HG03575 (cell line): ENCODE measurements at regions not wholly inside any gene's neighbourhood (a gene's known extent, or its start where the extent isn't known, plus 50 kb on each side); places are given as distances from the start of the nearest gene placed in this dataset.

Source experiments
- ATAC-seq: cut with Tn5 transposase; IDR thresholded peaks from one replicate; pipeline ENCODE4 v1.9.1; 2021; ENCODE audit not compliant: unreplicated experiment, insufficient number of reproducible peaks, low FRiP score; ENCODE audit errors: extremely low read depth

GRCh38 chr4:110920990-110921389 is 298.1 kb upstream of the PITX2 start:
- ATAC-seq, result no peak

GRCh38 chr4:110924761-110925160 is 301.9 kb upstream of the PITX2 start:
- ATAC-seq, result no peak

GRCh38 chr4:110926841-110927400 is 304.0 kb upstream of the PITX2 start:
- no peak for ATAC-seq

- ATAC-seq, result no peak
Observed at GRCh38 chr4:110933341-110933740, 310.5 kb upstream of the PITX2 start.

GRCh38 chr4:110944501-110944900 is 321.6 kb upstream of the PITX2 start:
- ATAC-seq, result no peak

GRCh38 chr4:110945600-110945999 is 322.7 kb upstream of the PITX2 start:
- ATAC-seq, result no peak

GRCh38 chr4:110949542-110949941 is 326.7 kb upstream of the PITX2 start:
- ATAC-seq, result no peak

- no peak for ATAC-seq
Observed at GRCh38 chr4:110950731-110951130, 327.9 kb upstream of the PITX2 start.

- no peak for ATAC-seq
Observed at GRCh38 chr4:110953191-110953590, 330.3 kb upstream of the PITX2 start.

- ATAC-seq, result no peak
Observed at GRCh38 chr4:110953898-110954297, 331.0 kb upstream of the PITX2 start.

GRCh38 chr4:110955748-110956147 is 332.9 kb upstream of the PITX2 start:
- no peak for ATAC-seq

- ATAC-seq, result no peak
Observed at GRCh38 chr4:110959041-110959643, 336.3 kb upstream of the PITX2 start.

GRCh38 chr4:110961066-110961465 is 338.2 kb upstream of the PITX2 start:
- no peak for ATAC-seq

- no peak for ATAC-seq
Observed at GRCh38 chr4:110962616-110963015, 339.7 kb upstream of the PITX2 start.

GRCh38 chr4:110963662-110964280 is 340.9 kb upstream of the PITX2 start:
- ATAC-seq, result no peak

GRCh38 chr4:110967936-110968335 is 345.1 kb upstream of the PITX2 start:
- no peak for ATAC-seq

GRCh38 chr4:110970642-110971041 is 347.8 kb upstream of the PITX2 start:
- no peak for ATAC-seq

- no peak for ATAC-seq
Observed at GRCh38 chr4:110975338-110975737, 352.5 kb upstream of the PITX2 start.

GRCh38 chr4:110977554-110977953 is 354.7 kb upstream of the PITX2 start:
- no peak for ATAC-seq

GRCh38 chr4:110978761-110979160 is 355.9 kb upstream of the PITX2 start:
- ATAC-seq, result no peak

- no peak for ATAC-seq
Observed at GRCh38 chr4:110982486-110982885, 359.6 kb upstream of the PITX2 start.
